Gastroesophageal sphincter (tissue), 4 donors: ENCODE measurements at regions not wholly inside any gene's neighbourhood (a gene's known extent, or its start where the extent isn't known, plus 50 kb on each side); places are given as distances from the start of the nearest gene placed in this dataset.

Source experiments
- ATAC-seq: fragments of 150-250 bp; one replicate; pipeline ENCODE4 v1.9.1; 2016; ENCODE audit warnings: mild to moderate bottlenecking, moderate library complexity
- H3K27ac ChIP-seq, 4 donors: fragments of 200-600 bp; sonication (generic) in 3 of 4; 1 replicate in 3 of 4; 2 replicates in 1 of 4; pipeline ENCODE4 v1.5.1; 2016 to 2019
- H3K27me3 ChIP-seq: fragments of 200-600 bp; sonication (generic); one replicate; pipeline ENCODE4 v1.5.1; 2019
- H3K36me3 ChIP-seq, 2 donors: fragments of 200-600 bp; sonication (generic); one replicate each; pipeline ENCODE4 v1.5.1; 2019; ENCODE audit warnings: control low read depth in 1 of 2
- H3K4me1 ChIP-seq, 3 donors: fragments of 200-600 bp; sonication (generic); 1 replicate in 2 of 3; 2 replicates in 1 of 3; pipeline ENCODE4 v1.5.1; 2016 to 2019; ENCODE audit warnings: control low read depth in 2 of 3
- H3K4me3 ChIP-seq, 2 donors: fragments of 200-600 bp; sonication (generic); one replicate each; pipeline ENCODE4 v1.5.1; 2019; ENCODE audit warnings: mild to moderate bottlenecking in 1 of 2, moderate library complexity in 1 of 2
- H3K9me3 ChIP-seq, 3 donors: fragments of 200-600 bp; sonication (generic); one replicate each; pipeline ENCODE4 v1.5.1; 2017 to 2019; ENCODE audit warnings: control low read depth in 2 of 3
- EP300 ChIP-seq: sonication (generic); formaldehyde crosslinking; IDR thresholded peaks from one replicate; pipeline ENCODE4 v1.6.1; 2017; ENCODE audit warnings: antibody characterized with exemption, mild to moderate bottlenecking
- POLR2A ChIP-seq, 2 donors: fragments of 450-650 bp; IDR thresholded peaks; one replicate each; pipeline ENCODE4 v1.6.1; 2017; ENCODE audit warnings: antibody characterized with exemption in 2 of 2, mild to moderate bottlenecking in 2 of 2, moderate library complexity in 1 of 2
- POLR2AphosphoS5 ChIP-seq: sonication (generic); formaldehyde crosslinking; IDR thresholded peaks from one replicate; pipeline ENCODE4 v1.6.1; 2017; ENCODE audit warnings: antibody characterized with exemption
- WGBS, 2 donors: methylation state at CpG; one replicate each; pipeline ENCODE4 v1.1.5; 2018; ENCODE audit warnings: low coverage in 1 of 2; 5-methylcytosine and 5-hydroxymethylcytosine counted together
- TF ChIP-seq, protein P1 (sequence below), 4 experiments: fragments of 200-600 bp in 2 of 4; fragments of 450-650 bp in 2 of 4; sonication (generic) in 1 of 4; IDR thresholded peaks; one replicate each; pipeline ENCODE4 v1.5.1; 2017 to 2019; ENCODE audit warnings: antibody characterized with exemption in 4 of 4, mild to moderate bottlenecking in 2 of 4, moderate library complexity in 2 of 4

DNA sequence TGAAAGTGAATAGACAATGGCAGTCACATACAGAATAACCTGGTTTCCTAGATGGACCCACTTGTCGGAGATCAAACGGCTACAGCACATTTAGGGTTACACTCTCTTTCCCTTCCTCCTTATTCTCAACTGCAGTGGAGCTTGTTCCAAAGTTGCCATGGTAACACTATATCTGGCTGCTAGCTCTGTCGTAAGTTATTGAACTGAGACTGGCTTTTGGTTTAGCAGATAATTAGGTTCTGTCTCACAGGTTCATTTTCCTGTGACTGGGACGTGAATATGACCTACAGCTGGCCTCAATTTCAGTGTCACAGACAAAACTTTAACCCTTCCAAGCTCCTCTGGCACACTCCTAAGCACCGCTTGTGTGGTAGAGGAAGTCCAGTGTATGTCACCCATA is 875.8 kb downstream of the USP25 start:
- no peak overlapping the region for H3K4me3 ChIP-seq
- ATAC-seq: no peak
- no peaks in the 10 kb centered on the region for H3K27me3 ChIP-seq
- H3K4me1 ChIP-seq: no peaks in the 10 kb centered on the region
- no peaks in the 10 kb centered on the region for H3K9me3 ChIP-seq
- TF ChIP-seq, protein P1, sequence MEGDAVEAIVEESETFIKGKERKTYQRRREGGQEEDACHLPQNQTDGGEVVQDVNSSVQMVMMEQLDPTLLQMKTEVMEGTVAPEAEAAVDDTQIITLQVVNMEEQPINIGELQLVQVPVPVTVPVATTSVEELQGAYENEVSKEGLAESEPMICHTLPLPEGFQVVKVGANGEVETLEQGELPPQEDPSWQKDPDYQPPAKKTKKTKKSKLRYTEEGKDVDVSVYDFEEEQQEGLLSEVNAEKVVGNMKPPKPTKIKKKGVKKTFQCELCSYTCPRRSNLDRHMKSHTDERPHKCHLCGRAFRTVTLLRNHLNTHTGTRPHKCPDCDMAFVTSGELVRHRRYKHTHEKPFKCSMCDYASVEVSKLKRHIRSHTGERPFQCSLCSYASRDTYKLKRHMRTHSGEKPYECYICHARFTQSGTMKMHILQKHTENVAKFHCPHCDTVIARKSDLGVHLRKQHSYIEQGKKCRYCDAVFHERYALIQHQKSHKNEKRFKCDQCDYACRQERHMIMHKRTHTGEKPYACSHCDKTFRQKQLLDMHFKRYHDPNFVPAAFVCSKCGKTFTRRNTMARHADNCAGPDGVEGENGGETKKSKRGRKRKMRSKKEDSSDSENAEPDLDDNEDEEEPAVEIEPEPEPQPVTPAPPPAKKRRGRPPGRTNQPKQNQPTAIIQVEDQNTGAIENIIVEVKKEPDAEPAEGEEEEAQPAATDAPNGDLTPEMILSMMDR (IDR thresholded peaks at IDR 0.05): no peak
- TF ChIP-seq EP300 (no peak), POLR2A (IDR thresholded peaks at IDR 0.05) (no peak), POLR2AphosphoS5 (no peak)
- 48 to 55% methylated on average over 4 to 5 of the region's 5 CpGs for WGBS, 2 donors
- H3K27ac ChIP-seq: no peak overlapping the region
- no peaks in the 10 kb centered on the region for H3K36me3 ChIP-seq

DNA sequence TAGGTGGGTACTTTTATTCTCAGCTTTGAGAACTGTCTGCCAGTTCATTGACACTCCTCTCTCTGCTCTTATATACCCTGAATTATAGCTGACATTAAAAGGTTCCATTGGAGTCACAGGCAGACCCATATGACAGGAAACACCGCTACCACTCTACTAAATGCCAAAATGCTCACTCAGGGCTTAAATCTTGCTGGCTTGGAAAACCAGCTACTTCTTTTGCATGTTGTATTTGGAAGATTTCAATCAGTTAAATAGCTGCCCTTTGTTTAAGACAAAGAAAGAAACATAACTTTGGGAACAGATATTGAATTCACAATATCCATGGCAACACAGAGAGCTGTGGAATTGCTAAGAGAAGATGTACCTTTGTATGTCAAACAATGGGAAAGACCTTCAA is 876.5 kb downstream of the USP25 start:
- Histone ChIP-seq H3K27ac (no peak overlapping the region), H3K27me3 (no peaks in the 10 kb centered on the region), H3K36me3 (no peaks in the 10 kb centered on the region), H3K4me3 (no peak overlapping the region), H3K4me1 (no peaks in the 10 kb centered on the region), H3K9me3 (no peaks in the 10 kb centered on the region)
- TF ChIP-seq POLR2AphosphoS5 (no peak), EP300 (no peak), POLR2A (IDR thresholded peaks at IDR 0.05) (no peak)
- TF ChIP-seq, protein P1 (IDR thresholded peaks at IDR 0.05): no peak
- ATAC-seq: no peak
- 75% methylated on average over 1 of the region's 1 CpG; no CpG with 5 or more reads in 1 of the 2 donors for WGBS, 2 donors

GRCh38 chr21:16608209-16608830 is 878.5 kb downstream of the USP25 start:
- no peaks in the 10 kb centered on the region for H3K9me3 ChIP-seq
- TF ChIP-seq POLR2AphosphoS5: no peak
- H3K4me3 ChIP-seq: no peak overlapping the region
- H3K27ac ChIP-seq: no peak overlapping the region
- no peaks in the 10 kb centered on the region for H3K4me1 ChIP-seq
- H3K27me3 ChIP-seq: no peaks in the 10 kb centered on the region
- 96 to 97% methylated on average over 3 of the region's 3 CpGs for WGBS, 2 donors
- no peak for ATAC-seq
- H3K36me3 ChIP-seq: no peaks in the 10 kb centered on the region

GRCh38 chr21:16619281-16619680 is 889.5 kb downstream of the USP25 start:
- Histone ChIP-seq H3K36me3 (no peaks in the 10 kb centered on the region), H3K4me1 (no peaks in the 10 kb centered on the region), H3K27ac (no peak overlapping the region), H3K4me3 (no peak overlapping the region), H3K27me3 (no peaks in the 10 kb centered on the region), H3K9me3 (no peaks in the 10 kb centered on the region)
- no peak for ATAC-seq
- no peak for TF ChIP-seq POLR2AphosphoS5
- TF ChIP-seq, protein P1 (IDR thresholded peaks at IDR 0.05): no peak
- TF ChIP-seq EP300: no peak
- no peak for TF ChIP-seq POLR2A (IDR thresholded peaks at IDR 0.05)
- 81 to 84% methylated on average over 2 of the region's 2 CpGs for WGBS, 2 donors

GRCh38 chr21:16620786-16621320 is 891.1 kb downstream of the USP25 start:
- no peak overlapping the region for H3K4me3 ChIP-seq
- WGBS, 2 donors: 69 to 100% methylated on average over 1 of the region's 1 CpG
- ATAC-seq: no peak

More at GRCh38 chr21:16620786-16621320, 891.1 kb downstream of the USP25 start:
- Histone ChIP-seq H3K36me3 (no peaks in the 10 kb centered on the region), H3K9me3 (no peaks in the 10 kb centered on the region), H3K27ac (no peak overlapping the region), H3K4me1 (no peaks in the 10 kb centered on the region), H3K27me3 (no peaks in the 10 kb centered on the region)
- TF ChIP-seq POLR2AphosphoS5: no peak
- TF ChIP-seq, protein P1 (IDR thresholded peaks at IDR 0.05): no peak
- no peak for TF ChIP-seq EP300
- TF ChIP-seq POLR2A (IDR thresholded peaks at IDR 0.05): no peak
